Hepatocyte (in vitro differentiated cells): ENCODE measurements at regions not wholly inside any gene's neighbourhood (a gene's known extent, or its start where the extent isn't known, plus 50 kb on each side); places are given as distances from the start of the nearest gene placed in this dataset.

ENCODE experiments used
- CTCF ChIP-seq: fragments of 200-600 bp; sonication (generic); IDR thresholded peaks from 2 replicates; pipeline ENCODE4 v1.5.1; 2016; ENCODE audit warnings: antibody characterized with exemption, mild to moderate bottlenecking; ENCODE audit not compliant: poor library complexity
- EZH2 ChIP-seq: fragments of 200-600 bp; sonication (generic); IDR thresholded peaks from 2 replicates; pipeline ENCODE4 v1.6.1; 2016; ENCODE audit warnings: antibody characterized with exemption, mild to moderate bottlenecking, borderline replicate concordance
- EZH2phosphoT487 ChIP-seq: fragments of 200-600 bp; sonication (generic); IDR thresholded peaks from one replicate; pipeline ENCODE4 v1.6.1; 2018; ENCODE audit warnings: antibody characterized with exemption, mild to moderate bottlenecking, low read depth, moderate library complexity; ENCODE audit not compliant: unreplicated experiment, severe bottlenecking

- no peak for TF ChIP-seq CTCF
- no peak for TF ChIP-seq EZH2
- TF ChIP-seq EZH2phosphoT487, result no peak
These were observed 439.1 kb downstream of the PLA2G4A start for GRCh38 chr1:187267827-187268226.
